WERI-Rb-1 (cell line): ENCODE measurements at regions not wholly inside any gene's neighbourhood (a gene's known extent, or its start where the extent isn't known, plus 50 kb on each side); places are given as distances from the start of the nearest gene placed in this dataset.

Source experiments
- DNase-seq: peaks from one replicate; pipeline ENCODE4 v3.0.0-alpha.2; 2020
- H3K27ac ChIP-seq: fragments of 250-450 bp; sonication (Bioruptor Pico); 2 replicates; pipeline ENCODE4 v1.5.1; 2020; ENCODE audit warnings: mild to moderate bottlenecking, moderate library complexity
- H3K27me3 ChIP-seq: fragments of 250-450 bp; sonication (Bioruptor Pico); 2 replicates; pipeline ENCODE4 v1.5.1; 2021; ENCODE audit warnings: mild to moderate bottlenecking, low read depth, moderate library complexity; ENCODE audit not compliant: insufficient read depth, severe bottlenecking
- H3K36me3 ChIP-seq: fragments of 250-450 bp; sonication (Bioruptor Pico); 2 replicates; pipeline ENCODE4 v1.5.1; 2020; ENCODE audit warnings: mild to moderate bottlenecking, moderate library complexity
- H3K4me3 ChIP-seq: 2 replicates; pipeline ENCODE4 v1.5.1; 2011; ENCODE audit warnings: low read depth, mild to moderate bottlenecking, control low read depth, low read length
- H3K9me3 ChIP-seq: fragments of 250-450 bp; sonication (Bioruptor Pico); 2 replicates; pipeline ENCODE4 v1.5.1; 2021; ENCODE audit warnings: mild to moderate bottlenecking, moderate library complexity; ENCODE audit not compliant: severe bottlenecking
- TF ChIP-seq, protein P1 (sequence below): IDR thresholded peaks from 2 replicates; pipeline ENCODE4 v1.5.1; 2011; ENCODE audit warnings: low read depth, mild to moderate bottlenecking, control low read depth, inconsistent platforms, low read length

DNA sequence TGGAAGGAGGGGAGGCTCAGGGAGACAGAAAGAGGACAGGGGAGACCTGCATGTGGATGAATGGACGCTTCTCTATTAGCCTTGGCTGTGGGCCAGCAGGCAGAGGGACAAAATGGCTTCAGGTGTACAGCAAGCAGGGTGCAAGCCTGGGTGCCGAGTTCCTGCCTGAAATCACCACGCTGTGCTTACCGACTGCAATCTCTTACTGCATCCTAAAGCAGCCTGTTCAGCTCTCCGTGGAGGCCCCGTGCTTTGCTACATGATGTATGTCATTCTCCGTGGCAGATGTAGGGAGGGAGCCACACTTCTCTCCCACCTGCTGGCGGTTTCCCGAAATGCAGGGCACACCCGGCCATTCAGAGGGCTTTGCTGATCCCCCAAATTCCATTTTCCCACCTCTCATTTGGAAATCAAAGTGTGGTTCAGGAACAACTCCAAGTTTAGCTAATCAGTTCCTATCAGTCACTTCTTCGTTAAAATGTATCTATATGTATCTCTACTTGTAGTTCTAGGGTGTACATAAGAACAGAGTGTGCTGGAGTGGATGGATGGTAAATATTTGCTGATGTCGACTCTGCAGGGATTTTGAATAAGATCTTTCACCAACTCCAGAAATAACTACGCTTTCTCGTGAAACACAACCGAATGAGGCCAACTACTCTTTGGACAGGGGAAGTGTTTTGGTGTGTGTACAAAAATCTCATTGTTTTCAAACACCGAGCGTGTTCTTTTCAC, 122.3 kb upstream of the BACE2 start:
- TF ChIP-seq, protein P1, sequence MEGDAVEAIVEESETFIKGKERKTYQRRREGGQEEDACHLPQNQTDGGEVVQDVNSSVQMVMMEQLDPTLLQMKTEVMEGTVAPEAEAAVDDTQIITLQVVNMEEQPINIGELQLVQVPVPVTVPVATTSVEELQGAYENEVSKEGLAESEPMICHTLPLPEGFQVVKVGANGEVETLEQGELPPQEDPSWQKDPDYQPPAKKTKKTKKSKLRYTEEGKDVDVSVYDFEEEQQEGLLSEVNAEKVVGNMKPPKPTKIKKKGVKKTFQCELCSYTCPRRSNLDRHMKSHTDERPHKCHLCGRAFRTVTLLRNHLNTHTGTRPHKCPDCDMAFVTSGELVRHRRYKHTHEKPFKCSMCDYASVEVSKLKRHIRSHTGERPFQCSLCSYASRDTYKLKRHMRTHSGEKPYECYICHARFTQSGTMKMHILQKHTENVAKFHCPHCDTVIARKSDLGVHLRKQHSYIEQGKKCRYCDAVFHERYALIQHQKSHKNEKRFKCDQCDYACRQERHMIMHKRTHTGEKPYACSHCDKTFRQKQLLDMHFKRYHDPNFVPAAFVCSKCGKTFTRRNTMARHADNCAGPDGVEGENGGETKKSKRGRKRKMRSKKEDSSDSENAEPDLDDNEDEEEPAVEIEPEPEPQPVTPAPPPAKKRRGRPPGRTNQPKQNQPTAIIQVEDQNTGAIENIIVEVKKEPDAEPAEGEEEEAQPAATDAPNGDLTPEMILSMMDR: peak; percentile 71
- Histone ChIP-seq H3K9me3 (no peaks in the 10 kb centered on the region), H3K27me3 (no peaks in the 10 kb centered on the region), H3K36me3 (no peaks in the 10 kb centered on the region), H3K4me3 (no peak overlapping the region), H3K27ac (no peak overlapping the region)
- DNase-seq: peak; percentile 70

DNA sequence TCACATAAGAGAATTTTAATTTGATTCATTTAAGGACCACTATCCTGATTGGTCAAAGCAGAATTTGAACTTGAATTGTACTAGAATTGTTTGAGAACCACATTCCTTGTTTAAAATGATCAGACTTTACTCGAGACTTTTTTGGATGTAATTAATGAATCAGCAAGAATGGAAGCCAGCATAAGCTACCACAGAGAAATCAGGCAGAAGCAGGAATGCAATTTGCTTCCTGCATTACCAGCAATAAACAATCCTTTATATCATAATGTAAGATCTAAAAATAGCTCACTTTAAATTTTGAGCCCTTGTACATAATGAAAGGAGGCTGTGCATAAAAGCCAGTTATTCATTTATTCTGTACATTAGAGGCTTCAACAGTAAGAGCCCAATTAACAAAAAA, 119.8 kb upstream of the BACE2 start:
- DNase-seq: no peak
- no peaks in the 10 kb centered on the region for H3K36me3 ChIP-seq
- peaks cover 2% of the 10 kb centered on the region for H3K9me3 ChIP-seq
- TF ChIP-seq, protein P1: no peak
- H3K27ac ChIP-seq: no peak overlapping the region
- no peaks in the 10 kb centered on the region for H3K27me3 ChIP-seq
- H3K4me3 ChIP-seq: no peak overlapping the region

DNA sequence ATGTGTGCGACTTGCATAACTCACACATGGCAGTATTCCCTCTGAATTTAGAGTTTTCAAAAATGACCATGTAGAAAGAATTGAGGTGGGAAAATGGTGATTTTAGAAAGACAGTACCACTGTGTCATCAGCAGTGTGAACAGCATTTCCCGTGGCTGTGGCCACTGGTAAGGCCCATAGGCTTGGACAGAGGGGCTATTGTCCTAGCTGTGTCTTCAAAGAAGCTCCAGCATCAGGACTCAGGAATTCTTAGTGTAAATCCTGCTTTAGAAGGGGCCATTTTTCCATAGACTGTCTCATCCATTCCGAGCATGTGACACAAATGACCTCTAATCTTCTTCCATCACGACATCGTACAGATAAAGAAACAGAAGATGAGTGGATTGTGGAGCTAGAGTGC, 119.3 kb upstream of the BACE2 start:
- Histone ChIP-seq H3K27ac (no peak overlapping the region), H3K9me3 (peaks cover 2% of the 10 kb centered on the region), H3K27me3 (no peaks in the 10 kb centered on the region), H3K36me3 (no peaks in the 10 kb centered on the region), H3K4me3 (no peak overlapping the region)
- DNase-seq: no peak
- TF ChIP-seq, protein P1: no peak

DNA sequence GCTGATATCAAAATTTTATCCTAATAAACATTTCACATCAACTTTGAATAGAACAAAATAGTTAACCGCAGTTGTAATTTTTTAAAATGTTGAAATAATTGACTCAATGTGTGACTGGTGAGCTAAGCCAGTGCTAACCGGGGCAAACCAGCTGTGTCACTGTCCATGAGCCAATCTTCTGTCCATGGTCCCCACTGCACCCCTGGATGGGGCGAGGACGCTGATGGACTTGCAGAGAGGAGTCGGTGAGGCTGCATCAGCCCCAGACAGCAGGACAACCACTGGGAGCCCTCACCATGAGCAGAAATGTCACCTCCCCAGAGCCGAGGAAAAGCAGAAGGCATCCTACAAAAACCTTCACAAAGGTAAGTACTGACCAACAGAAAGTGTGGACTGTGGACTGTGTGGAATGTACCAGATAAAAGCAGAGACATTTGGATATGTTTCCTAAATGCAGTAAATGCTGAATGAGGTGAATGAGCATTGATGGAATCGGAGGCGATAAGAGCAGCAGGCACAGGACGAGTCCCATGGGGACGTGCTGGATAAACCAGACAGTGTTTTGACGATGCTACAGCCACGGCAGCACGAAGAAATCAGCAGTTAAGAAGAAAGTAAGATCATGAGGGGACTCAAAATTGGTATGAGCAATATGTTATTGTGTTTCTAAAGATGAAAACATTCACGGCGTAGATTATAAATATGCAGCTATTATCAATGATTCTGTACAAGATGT, 115.0 kb upstream of the BACE2 start:
- TF ChIP-seq, protein P1: no peak
- Histone ChIP-seq H3K4me3 (no peak overlapping the region), H3K27me3 (no peaks in the 10 kb centered on the region), H3K36me3 (no peaks in the 10 kb centered on the region), H3K27ac (no peak overlapping the region), H3K9me3 (peaks cover 2% of the 10 kb centered on the region)
- no peak for DNase-seq

DNA sequence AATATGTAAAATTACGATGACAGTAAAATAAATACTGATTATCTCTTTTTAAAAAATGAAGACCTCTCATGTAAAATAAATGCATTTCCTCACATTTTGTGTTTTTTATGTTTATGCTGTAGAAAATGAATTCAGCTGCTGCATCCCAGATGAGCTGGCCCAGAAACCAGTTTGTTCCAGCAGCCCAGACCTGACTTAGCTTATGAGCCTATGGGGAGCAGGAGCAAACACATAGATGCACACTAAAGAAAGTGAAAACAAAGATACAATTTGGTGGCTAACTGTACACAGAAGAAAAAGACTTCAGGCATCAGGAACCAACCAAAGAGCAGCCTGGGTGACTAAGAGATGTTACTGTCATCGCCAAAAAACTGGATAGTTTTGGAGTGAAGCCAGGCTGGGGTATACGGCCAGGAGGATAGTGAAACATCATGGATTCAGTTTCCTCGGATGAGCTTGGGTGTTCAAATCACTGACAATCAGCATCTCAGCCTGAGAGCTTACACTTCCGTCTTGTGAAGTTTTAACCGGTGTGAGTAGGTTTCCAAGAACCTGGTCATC, 113.9 kb upstream of the BACE2 start:
- no peaks in the 10 kb centered on the region for H3K36me3 ChIP-seq
- H3K4me3 ChIP-seq: no peak overlapping the region
- H3K27ac ChIP-seq: no peak overlapping the region
- H3K27me3 ChIP-seq: no peaks in the 10 kb centered on the region
- TF ChIP-seq, protein P1: no peak
- DNase-seq: no peak
- H3K9me3 ChIP-seq: peaks cover 11% of the 10 kb centered on the region
